Fibroblast of lung (primary cell): ENCODE measurements at regions not wholly inside any gene's neighbourhood (a gene's known extent, or its start where the extent isn't known, plus 50 kb on each side); places are given as distances from the start of the nearest gene placed in this dataset.
A peak's percentile ranks its signal among the peaks of the same experiment; 100 is the strongest.
"Not testable (repeated sequence)": the region's sequence is repeated elsewhere in the genome, so short reads cannot be mapped to it uniquely, and the experiment has no call there.

Experiments
- DNase-seq, 2 donors: peaks; one replicate each; pipeline versions ENCODE4 v3.0.0 to v3.0.0-alpha.2; 2010; ENCODE audit warnings: low read depth in 2 of 2
- H2AFZ ChIP-seq: 2 replicates; pipeline ENCODE4 v1.5.1; 2012; ENCODE audit warnings: low read length, control low read depth, inconsistent platforms
- H3K27ac ChIP-seq: 2 replicates; pipeline ENCODE4 v1.5.1; 2011; ENCODE audit warnings: low read length, control low read depth; ENCODE audit not compliant: insufficient read depth
- H3K27me3 ChIP-seq: 2 replicates; pipeline ENCODE4 v1.5.1; 2011; ENCODE audit warnings: mild to moderate bottlenecking, low read length; ENCODE audit not compliant: control insufficient read depth, insufficient read depth
- H3K36me3 ChIP-seq: 2 replicates; pipeline ENCODE4 v1.5.1; 2011; ENCODE audit warnings: low read length; ENCODE audit not compliant: control insufficient read depth, insufficient read depth
- H3K4me1 ChIP-seq: 2 replicates; pipeline ENCODE4 v1.5.1; 2011; ENCODE audit warnings: low read length; ENCODE audit not compliant: control insufficient read depth, insufficient read depth; ENCODE audit errors: extremely low read depth
- H3K4me2 ChIP-seq: 2 replicates; pipeline ENCODE4 v1.5.1; 2011; ENCODE audit warnings: low read length, control low read depth; ENCODE audit not compliant: insufficient read depth; ENCODE audit errors: extremely low read depth
- H3K4me3 ChIP-seq, 4 experiments: fragments of 200-600 bp in 1 of 4; sonication (generic) in 1 of 4; replicated peaks in 1 of 4; 2 replicates each; pipeline ENCODE4 v1.5.1; 2011 to 2016; ENCODE audit warnings: low read length in 4 of 4, low read depth in 3 of 4, mild to moderate bottlenecking in 3 of 4, control low read depth in 2 of 4, inconsistent platforms in 1 of 4, mixed read lengths in 1 of 4; ENCODE audit not compliant: insufficient read depth in 1 of 4; ENCODE audit errors: control extremely low read depth in 1 of 4
- H3K79me2 ChIP-seq: 2 replicates; pipeline ENCODE4 v1.5.1; 2012; ENCODE audit warnings: mild to moderate bottlenecking, low read length, inconsistent platforms; ENCODE audit not compliant: control insufficient read depth, insufficient read depth
- H3K9ac ChIP-seq: 2 replicates; pipeline ENCODE4 v1.5.1; 2011; ENCODE audit warnings: mild to moderate bottlenecking, low read length, control low read depth; ENCODE audit not compliant: insufficient read depth
- H3K9me3 ChIP-seq: 2 replicates; pipeline ENCODE4 v1.5.1; 2012; ENCODE audit warnings: low read depth, low read length; ENCODE audit not compliant: control insufficient read depth, insufficient read depth
- H4K20me1 ChIP-seq: 2 replicates; pipeline ENCODE4 v1.5.1; 2011; ENCODE audit warnings: low read length; ENCODE audit not compliant: control insufficient read depth, insufficient read depth; ENCODE audit errors: extremely low read depth
- EZH2 ChIP-seq: IDR thresholded peaks from 2 replicates; pipeline ENCODE4 v1.5.1; 2012; ENCODE audit warnings: low read length, control low read depth, mild to moderate bottlenecking; ENCODE audit errors: missing control alignments
- TF ChIP-seq, protein P1 (sequence below), 2 donors: IDR thresholded peaks in 1 of 2; conservative IDR thresholded peaks in 1 of 2; 1 replicate in 1 of 2; 2 replicates in 1 of 2; pipeline ENCODE4 v1.5.1; 2011 to 2012; ENCODE audit warnings: low read length in 2 of 2, control low read depth in 1 of 2, inconsistent platforms in 1 of 2, low read depth in 1 of 2, mild to moderate bottlenecking in 1 of 2

DNA sequence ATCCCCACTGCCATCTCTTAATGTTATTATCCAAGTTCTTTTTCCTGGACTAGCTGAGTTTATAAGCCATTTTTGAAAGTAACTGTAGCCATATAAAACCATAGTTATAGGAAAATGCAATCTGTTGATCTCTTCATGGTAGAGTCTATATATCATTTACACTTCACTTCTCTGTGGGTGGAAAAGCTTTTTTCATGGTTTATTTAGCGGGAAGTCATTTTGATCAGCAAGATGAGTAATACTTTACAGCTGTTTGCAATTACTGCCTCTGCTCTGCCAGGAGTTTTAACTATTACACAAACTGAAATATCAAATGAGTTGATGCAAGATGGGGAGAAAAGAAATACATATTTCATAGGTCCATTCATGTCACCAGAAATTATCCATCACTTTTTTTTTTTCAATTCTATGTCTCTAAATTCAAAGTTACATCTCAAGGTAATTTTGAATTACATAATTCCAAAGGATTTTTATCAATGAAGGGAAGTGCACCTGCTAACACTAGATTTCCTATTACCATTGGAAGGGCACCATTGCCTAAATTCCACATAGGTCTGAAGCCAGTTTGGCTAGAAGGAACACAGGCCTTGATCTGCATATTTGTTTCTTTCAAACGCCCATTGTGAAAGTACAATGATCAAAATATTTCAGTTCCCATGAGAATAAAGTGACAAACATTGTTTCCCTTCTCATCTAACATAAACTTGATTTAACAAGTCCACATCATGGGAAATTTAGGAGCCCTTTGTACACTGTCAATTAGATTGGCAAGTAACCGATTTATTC is 296.7 kb downstream of the ZNF326 start:
- Histone ChIP-seq H3K36me3 (no peaks in the 10 kb centered on the region), H3K9me3 (no peaks in the 10 kb centered on the region), H3K4me3 (no peak overlapping the region), H2AFZ (no peak overlapping the region), H3K79me2 (no peaks in the 10 kb centered on the region), H3K4me2 (no peak overlapping the region), H4K20me1 (no peaks in the 10 kb centered on the region), H3K9ac (no peak overlapping the region), H3K27me3 (no peaks in the 10 kb centered on the region), H3K4me1 (no peaks in the 10 kb centered on the region), H3K27ac (no peak overlapping the region)
- TF ChIP-seq, protein P1, sequence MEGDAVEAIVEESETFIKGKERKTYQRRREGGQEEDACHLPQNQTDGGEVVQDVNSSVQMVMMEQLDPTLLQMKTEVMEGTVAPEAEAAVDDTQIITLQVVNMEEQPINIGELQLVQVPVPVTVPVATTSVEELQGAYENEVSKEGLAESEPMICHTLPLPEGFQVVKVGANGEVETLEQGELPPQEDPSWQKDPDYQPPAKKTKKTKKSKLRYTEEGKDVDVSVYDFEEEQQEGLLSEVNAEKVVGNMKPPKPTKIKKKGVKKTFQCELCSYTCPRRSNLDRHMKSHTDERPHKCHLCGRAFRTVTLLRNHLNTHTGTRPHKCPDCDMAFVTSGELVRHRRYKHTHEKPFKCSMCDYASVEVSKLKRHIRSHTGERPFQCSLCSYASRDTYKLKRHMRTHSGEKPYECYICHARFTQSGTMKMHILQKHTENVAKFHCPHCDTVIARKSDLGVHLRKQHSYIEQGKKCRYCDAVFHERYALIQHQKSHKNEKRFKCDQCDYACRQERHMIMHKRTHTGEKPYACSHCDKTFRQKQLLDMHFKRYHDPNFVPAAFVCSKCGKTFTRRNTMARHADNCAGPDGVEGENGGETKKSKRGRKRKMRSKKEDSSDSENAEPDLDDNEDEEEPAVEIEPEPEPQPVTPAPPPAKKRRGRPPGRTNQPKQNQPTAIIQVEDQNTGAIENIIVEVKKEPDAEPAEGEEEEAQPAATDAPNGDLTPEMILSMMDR (conservative IDR thresholded peaks at IDR 0.05 in 1 of 2, IDR thresholded peaks at IDR 0.05 in 1 of 2; ENCODE audit: low read depth in 1 of 2, low read length in 2 of 2): no peak
- TF ChIP-seq EZH2: no peak
- peak in 1 of 2 donors; percentile 14 for DNase-seq

DNA sequence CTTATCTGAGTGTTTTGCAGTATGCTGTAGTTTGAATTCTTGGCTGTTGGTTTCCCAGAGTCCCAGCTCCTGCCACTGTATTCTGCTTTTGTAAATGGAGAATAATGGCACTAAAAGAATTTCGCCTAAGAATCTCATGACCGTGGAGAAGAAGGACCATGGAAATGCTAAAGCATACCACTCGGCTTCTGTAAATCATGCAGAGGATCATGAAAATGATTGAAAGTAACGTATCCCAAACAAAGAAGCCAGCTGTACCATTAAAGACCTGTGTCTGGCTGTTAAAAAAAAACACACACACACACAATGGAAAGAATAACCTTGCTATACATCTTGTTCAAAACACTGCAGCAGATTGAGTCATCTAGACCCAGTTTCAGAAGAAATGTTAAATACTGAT is 287.9 kb downstream of the ZNF326 start:
- TF ChIP-seq, protein P1 (conservative IDR thresholded peaks at IDR 0.05 in 1 of 2, IDR thresholded peaks at IDR 0.05 in 1 of 2; ENCODE audit: low read depth in 1 of 2, low read length in 2 of 2): no peak
- TF ChIP-seq EZH2: no peak
- H3K27ac ChIP-seq: no peak overlapping the region
- H3K4me2 ChIP-seq: no peak overlapping the region
- no peaks in the 10 kb centered on the region for H4K20me1 ChIP-seq
- H3K9me3 ChIP-seq: no peaks in the 10 kb centered on the region
- no peak overlapping the region for H3K9ac ChIP-seq
- H3K27me3 ChIP-seq: no peaks in the 10 kb centered on the region
- no peaks in the 10 kb centered on the region for H3K4me1 ChIP-seq
- no peaks in the 10 kb centered on the region for H3K36me3 ChIP-seq
- no peaks in the 10 kb centered on the region for H3K79me2 ChIP-seq
- no peak for DNase-seq
- no peak overlapping the region for H2AFZ ChIP-seq
- no peak overlapping the region for H3K4me3 ChIP-seq

DNA sequence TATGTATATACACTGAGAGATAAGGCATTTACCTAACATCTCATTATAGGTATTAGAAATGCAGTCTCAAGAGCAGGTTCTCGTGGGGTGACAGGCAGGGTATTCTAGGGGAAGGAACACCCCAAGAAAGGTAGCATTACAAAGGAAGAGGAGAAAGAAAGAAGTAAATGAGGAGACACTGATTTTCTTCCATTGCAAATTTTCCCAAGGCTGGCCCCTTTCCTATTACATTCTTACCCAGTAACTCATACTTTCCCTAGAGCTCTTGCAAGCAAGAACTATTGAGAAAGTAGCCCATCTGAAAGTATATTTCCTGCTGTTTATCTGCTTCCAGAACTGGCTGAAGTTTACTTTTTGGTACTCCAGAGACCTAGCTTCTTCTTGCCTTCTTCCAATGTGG is 287.0 kb downstream of the ZNF326 start:
- H2AFZ ChIP-seq, H3K4me2 ChIP-seq, H3K36me3 ChIP-seq, H3K79me2 ChIP-seq, H3K4me3 ChIP-seq, H3K27me3 ChIP-seq, H3K27ac ChIP-seq, H3K9me3 ChIP-seq, H3K4me1 ChIP-seq, H3K9ac ChIP-seq, DNase-seq, H4K20me1 ChIP-seq: not testable (repeated sequence)
